Activated CD8-positive, alpha-beta memory T cell treated with anti-CD3 and anti-CD28 coated beads, Interleukin-2, amount 50 U/mL, for 4 hours (primary cell): ENCODE measurements at regions not wholly inside any gene's neighbourhood (a gene's known extent, or its start where the extent isn't known, plus 50 kb on each side); places are given as distances from the start of the nearest gene placed in this dataset.
"Not testable (repeated sequence)": the region's sequence is repeated elsewhere in the genome, so short reads cannot be mapped to it uniquely, and the experiment has no call there.

Source experiments
- DNase-seq: peaks from one replicate; pipeline ENCODE4 v3.0.0-alpha.2; 2020

GRCh38 chr6:165001502-165002157 is 307.8 kb downstream of the C6orf118 start:
- DNase-seq: no peak

GRCh38 chr6:164998297-164998696 is 311.1 kb downstream of the C6orf118 start:
- no peak for DNase-seq

GRCh38 chr6:164996838-164997237 is 312.6 kb downstream of the C6orf118 start:
- no peak for DNase-seq

- DNase-seq: no peak
Observed at GRCh38 chr6:164991573-164991972, 317.8 kb downstream of the C6orf118 start.

- no peak for DNase-seq
Observed at GRCh38 chr6:164990901-164991300, 318.5 kb downstream of the C6orf118 start.

- no peak for DNase-seq
Observed at GRCh38 chr6:164982389-164982788, 327.0 kb downstream of the C6orf118 start.

- DNase-seq: no peak
Observed at GRCh38 chr6:164967102-164967501, 342.3 kb downstream of the C6orf118 start.

GRCh38 chr6:164962805-164963204 is 346.6 kb downstream of the C6orf118 start:
- no peak for DNase-seq

- DNase-seq: no peak
Observed at GRCh38 chr6:164947164-164947563, 362.2 kb downstream of the C6orf118 start.

GRCh38 chr6:164942271-164942670 is 367.1 kb downstream of the C6orf118 start:
- no peak for DNase-seq

- not testable (repeated sequence) for DNase-seq
Observed at GRCh38 chr6:164933238-164933794, 376.1 kb downstream of the C6orf118 start.

GRCh38 chr6:164929408-164929977 is 379.9 kb downstream of the C6orf118 start:
- no peak for DNase-seq

GRCh38 chr6:164928728-164929407 is 380.5 kb downstream of the C6orf118 start:
- no peak for DNase-seq

- DNase-seq: no peak
Observed at GRCh38 chr6:164928057-164928727, 381.2 kb downstream of the C6orf118 start.

- DNase-seq: peak; percentile 46
Observed at GRCh38 chr6:164927288-164928056, 381.9 kb downstream of the C6orf118 start.

- DNase-seq: no peak
Observed at GRCh38 chr6:164926686-164927085, 382.7 kb downstream of the C6orf118 start.

GRCh38 chr6:164925681-164926530 is 383.5 kb downstream of the C6orf118 start:
- no peak for DNase-seq

- DNase-seq: no peak
Observed at GRCh38 chr6:164924674-164925073, 384.7 kb downstream of the C6orf118 start.

- no peak for DNase-seq
Observed at GRCh38 chr6:164917211-164917610, 392.2 kb downstream of the C6orf118 start.

GRCh38 chr6:164916087-164916486 is 393.3 kb downstream of the C6orf118 start:
- no peak for DNase-seq

GRCh38 chr6:164911873-164912580 is 397.4 kb downstream of the C6orf118 start:
- DNase-seq: no peak
